ENCODE measurements at regions not wholly inside any gene's neighbourhood (a gene's known extent, or its start where the extent isn't known, plus 50 kb on each side); places are given as distances from the start of the nearest gene placed in this dataset.

- TF ChIP-seq CTCF (IDR thresholded peaks at IDR 0.05) (no peak), POLR2AphosphoS5 (IDR thresholded peaks at IDR 0.05) (no peak), POLR2A (IDR thresholded peaks at IDR 0.05) (no peak)
Measured at GRCh38 chr17:5915337-5915736, 154.8 kb upstream of the WSCD1 start.

Data from gastroesophageal sphincter (tissue), 3 donors.